ENCODE measurements at regions not wholly inside any gene's neighbourhood (a gene's known extent, or its start where the extent isn't known, plus 50 kb on each side); places are given as distances from the start of the nearest gene placed in this dataset.

DNA sequence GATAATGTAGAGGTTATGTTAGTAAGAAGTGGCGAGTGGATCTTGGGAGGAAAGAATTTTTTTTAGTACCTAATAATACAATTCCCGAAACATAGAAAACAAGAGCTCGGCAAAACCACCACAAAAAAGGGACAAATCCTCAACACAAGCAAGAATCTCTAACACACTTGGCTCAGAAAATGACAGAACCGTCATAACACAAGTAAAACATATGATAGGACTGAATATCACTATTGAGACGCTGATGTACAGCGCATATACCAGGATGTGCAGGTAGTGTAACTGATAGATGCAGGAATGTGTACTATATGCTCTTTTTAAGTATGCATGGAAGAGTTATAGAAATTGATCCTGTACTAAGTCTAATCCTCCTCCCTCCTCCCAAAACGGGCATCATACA lies 564.5 kb downstream of the BCL11B start:
- Mint-ChIP-seq H3K27ac (no peak overlapping the region), H3K4me3 (no peak overlapping the region), H3K4me1 (no peaks in the 10 kb centered on the region), H3K27me3 (no peaks in the 10 kb centered on the region), H3K36me3 (ENCODE audit: low read depth) (no peaks in the 10 kb centered on the region), H3K9me3 (peaks cover 14% of the 10 kb centered on the region)
- TF ChIP-seq, protein P1, sequence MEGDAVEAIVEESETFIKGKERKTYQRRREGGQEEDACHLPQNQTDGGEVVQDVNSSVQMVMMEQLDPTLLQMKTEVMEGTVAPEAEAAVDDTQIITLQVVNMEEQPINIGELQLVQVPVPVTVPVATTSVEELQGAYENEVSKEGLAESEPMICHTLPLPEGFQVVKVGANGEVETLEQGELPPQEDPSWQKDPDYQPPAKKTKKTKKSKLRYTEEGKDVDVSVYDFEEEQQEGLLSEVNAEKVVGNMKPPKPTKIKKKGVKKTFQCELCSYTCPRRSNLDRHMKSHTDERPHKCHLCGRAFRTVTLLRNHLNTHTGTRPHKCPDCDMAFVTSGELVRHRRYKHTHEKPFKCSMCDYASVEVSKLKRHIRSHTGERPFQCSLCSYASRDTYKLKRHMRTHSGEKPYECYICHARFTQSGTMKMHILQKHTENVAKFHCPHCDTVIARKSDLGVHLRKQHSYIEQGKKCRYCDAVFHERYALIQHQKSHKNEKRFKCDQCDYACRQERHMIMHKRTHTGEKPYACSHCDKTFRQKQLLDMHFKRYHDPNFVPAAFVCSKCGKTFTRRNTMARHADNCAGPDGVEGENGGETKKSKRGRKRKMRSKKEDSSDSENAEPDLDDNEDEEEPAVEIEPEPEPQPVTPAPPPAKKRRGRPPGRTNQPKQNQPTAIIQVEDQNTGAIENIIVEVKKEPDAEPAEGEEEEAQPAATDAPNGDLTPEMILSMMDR (IDR thresholded peaks at IDR 0.05) = no peak
- ChIA-PET CTCF (no interaction called here), POLR2A (no interaction called here)
- intact Hi-C loops (cut with micrococcal nuclease) = no loop called here
- no peak for DNase-seq
- ATAC-seq (ENCODE audit: low read depth) = no peak

DNA sequence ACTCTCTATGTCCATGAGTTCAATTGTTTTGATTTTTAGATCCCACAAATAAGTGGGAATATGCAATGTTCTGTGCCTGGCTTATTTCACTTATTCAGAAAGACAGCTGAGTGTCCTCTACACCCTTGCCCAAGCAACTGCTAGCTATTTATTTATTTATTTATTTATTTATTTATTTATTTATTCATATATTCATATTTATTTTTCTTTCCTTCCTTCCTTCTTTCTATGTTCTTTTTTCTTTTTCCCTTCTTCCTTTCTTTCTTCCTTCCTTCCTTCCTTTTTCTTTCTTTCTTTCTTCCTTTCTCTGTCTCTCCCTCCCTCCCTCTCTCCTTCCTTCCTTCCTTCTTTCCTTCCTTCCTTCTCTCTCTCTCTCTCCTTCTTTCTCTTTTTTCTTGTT lies 563.4 kb downstream of the BCL11B start:
- ChIA-PET CTCF (no interaction called here), POLR2A (no interaction called here)
- Mint-ChIP-seq H3K27ac (no peak overlapping the region), H3K27me3 (no peaks in the 10 kb centered on the region), H3K36me3 (ENCODE audit: low read depth) (no peaks in the 10 kb centered on the region), H3K4me1 (no peaks in the 10 kb centered on the region), H3K4me3 (no peak overlapping the region), H3K9me3 (peaks cover 11% of the 10 kb centered on the region)
- no peak for DNase-seq
- ATAC-seq (ENCODE audit: low read depth) = no peak
- TF ChIP-seq, protein P1 (IDR thresholded peaks at IDR 0.05) = no peak
- intact Hi-C loops (cut with micrococcal nuclease) = no loop called here

DNA sequence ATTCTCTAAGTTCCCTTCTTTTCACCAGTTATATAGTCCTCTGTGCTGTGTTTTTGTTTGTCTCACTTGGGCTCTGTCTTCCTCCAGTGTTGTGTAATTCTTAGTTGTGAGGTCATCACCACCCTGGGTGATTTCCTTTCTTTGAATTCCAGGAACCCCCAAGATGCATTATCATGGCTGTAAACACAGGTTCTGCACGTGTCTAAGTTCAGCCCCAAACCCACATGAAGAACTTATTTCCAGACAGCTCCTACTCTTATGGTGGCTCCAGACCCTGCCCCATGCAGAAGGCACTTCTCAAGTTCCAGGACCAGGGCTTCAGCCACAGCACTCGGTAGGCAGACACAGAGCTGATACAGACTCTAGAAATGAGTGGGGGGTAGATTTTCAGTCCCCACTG lies 560.5 kb downstream of the BCL11B start:
- Mint-ChIP-seq H3K27me3 (no peaks in the 10 kb centered on the region), H3K27ac (no peak overlapping the region), H3K9me3 (peaks cover 11% of the 10 kb centered on the region), H3K4me1 (no peaks in the 10 kb centered on the region), H3K4me3 (no peak overlapping the region), H3K36me3 (ENCODE audit: low read depth) (no peaks in the 10 kb centered on the region)
- TF ChIP-seq, protein P1 (IDR thresholded peaks at IDR 0.05) = no peak
- intact Hi-C loops (cut with micrococcal nuclease) = no loop called here
- ATAC-seq (ENCODE audit: low read depth) (no peak), DNase-seq (no peak)
- ChIA-PET CTCF (no interaction called here), POLR2A (no interaction called here)

DNA sequence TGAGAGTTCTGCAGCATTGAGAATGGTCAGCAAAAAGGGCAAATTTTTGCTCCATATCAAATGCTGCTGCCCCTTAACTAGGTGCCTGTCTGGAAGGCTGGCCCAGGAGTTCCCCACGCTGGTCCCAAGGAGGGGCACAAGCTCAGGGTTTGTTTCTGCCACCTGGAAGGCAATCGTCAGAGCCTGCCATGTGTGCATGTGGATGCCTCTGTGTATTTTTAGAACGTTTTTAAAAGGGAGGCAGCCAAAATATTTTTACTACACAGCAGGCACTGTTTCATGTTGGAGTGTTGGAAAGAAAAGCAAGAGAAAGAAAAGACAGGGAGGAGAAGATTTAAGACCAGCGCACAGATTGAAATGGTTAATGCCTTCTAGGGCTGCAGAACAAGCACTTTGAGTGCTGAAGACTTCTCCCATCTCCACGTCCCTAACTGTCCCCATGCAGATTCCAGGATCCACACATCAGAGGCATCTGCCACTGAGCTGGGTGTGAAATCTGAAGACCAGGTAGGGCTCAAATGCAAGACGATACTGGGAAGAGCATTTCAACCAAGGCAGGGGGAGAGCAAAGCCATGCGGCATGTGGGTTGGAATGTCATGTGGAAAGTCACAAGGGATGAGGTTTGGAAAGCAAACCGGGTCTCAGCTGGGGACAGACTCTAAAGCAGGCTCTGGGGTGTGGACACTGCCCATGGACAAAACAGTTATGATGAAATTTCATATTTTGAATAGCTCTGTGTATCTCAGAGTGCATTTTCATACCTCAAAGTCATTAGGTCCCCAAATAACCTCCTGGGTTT lies 557.2 kb downstream of the BCL11B start:
- DNase-seq (no peak), ATAC-seq (ENCODE audit: low read depth) (no peak)
- intact Hi-C loops (cut with micrococcal nuclease) = no loop called here
- TF ChIP-seq, protein P1 (IDR thresholded peaks at IDR 0.05) = no peak
- ChIA-PET POLR2A (no interaction called here), CTCF (no interaction called here)
- H3K4me1 Mint-ChIP-seq = no peaks in the 10 kb centered on the region
- H3K9me3 Mint-ChIP-seq = peaks cover 18% of the 10 kb centered on the region
- H3K27me3 Mint-ChIP-seq = no peaks in the 10 kb centered on the region
- no peaks in the 10 kb centered on the region for H3K36me3 Mint-ChIP-seq (ENCODE audit: low read depth)
- H3K27ac Mint-ChIP-seq = no peak overlapping the region
- no peak overlapping the region for H3K4me3 Mint-ChIP-seq

DNA sequence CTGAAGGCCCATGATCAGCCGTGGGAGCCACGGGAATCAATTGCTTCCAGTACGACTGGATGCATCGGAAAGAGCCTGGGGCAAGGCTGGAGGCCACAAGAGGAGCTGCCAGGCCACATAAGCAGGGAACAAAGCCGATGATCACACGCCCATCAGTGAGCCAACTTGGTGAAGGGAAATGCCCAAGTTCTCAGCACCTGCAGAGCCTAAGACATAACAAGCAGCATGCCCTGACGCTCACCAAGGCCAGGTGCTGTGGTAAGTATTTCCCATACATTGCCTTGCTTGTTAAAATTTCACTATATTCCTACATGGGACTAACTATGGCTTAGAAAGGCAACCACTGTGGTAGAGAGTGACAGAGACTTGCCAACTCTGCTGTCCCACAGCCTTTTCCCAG lies 555.9 kb downstream of the BCL11B start:
- POLR2A ChIA-PET = no interaction called here
- Mint-ChIP-seq H3K36me3 (ENCODE audit: low read depth) (no peaks in the 10 kb centered on the region), H3K4me3 (no peak overlapping the region), H3K4me1 (no peaks in the 10 kb centered on the region), H3K27me3 (no peaks in the 10 kb centered on the region), H3K27ac (no peak overlapping the region), H3K9me3 (peaks cover 15% of the 10 kb centered on the region)
- intact Hi-C loops (cut with micrococcal nuclease) = no loop called here
- ATAC-seq (ENCODE audit: low read depth) = no peak
- TF ChIP-seq, protein P1 (IDR thresholded peaks at IDR 0.05) = no peak
- no peak for DNase-seq
- CTCF ChIA-PET = no interaction called here

Measured in activated B cell treated with CpG ODN at 0.5 μM for 24 hours (primary cell).